ENCODE measurements at regions not wholly inside any gene's neighbourhood (a gene's known extent, or its start where the extent isn't known, plus 50 kb on each side); places are given as distances from the start of the nearest gene placed in this dataset.

DNA sequence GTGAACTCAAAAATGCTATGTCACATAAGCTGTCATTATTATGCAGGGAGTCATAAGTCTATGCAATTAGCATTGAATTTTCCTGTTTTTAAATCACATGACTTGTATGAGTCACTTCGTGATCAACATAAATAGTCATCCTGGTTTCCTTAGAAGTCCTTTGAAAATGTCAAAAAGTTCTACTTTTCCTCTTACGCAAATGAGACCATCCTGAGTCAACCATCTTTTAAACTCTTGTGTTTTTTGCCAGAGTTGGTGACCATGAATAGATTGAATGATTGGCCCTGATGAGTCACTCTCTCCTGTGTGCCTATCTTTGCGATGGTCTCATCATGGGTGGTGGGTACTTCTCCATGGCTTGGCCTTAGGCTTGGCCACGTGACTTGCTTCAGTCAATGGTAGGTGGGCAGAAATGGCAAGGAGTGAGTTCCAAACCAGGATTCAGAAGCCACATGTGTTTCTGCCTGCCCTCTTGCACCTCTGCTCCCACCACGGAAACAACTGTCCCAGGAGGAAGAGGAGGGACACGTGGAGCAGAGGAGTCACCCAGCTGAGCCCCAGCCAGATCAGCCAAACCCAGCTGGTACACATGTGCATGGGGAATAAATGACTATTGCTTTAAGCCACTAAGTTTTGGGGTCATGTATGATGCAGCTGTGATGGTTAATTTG lies 123.5 kb upstream of the CACNA1A start:
- TF ChIP-seq, protein P1, sequence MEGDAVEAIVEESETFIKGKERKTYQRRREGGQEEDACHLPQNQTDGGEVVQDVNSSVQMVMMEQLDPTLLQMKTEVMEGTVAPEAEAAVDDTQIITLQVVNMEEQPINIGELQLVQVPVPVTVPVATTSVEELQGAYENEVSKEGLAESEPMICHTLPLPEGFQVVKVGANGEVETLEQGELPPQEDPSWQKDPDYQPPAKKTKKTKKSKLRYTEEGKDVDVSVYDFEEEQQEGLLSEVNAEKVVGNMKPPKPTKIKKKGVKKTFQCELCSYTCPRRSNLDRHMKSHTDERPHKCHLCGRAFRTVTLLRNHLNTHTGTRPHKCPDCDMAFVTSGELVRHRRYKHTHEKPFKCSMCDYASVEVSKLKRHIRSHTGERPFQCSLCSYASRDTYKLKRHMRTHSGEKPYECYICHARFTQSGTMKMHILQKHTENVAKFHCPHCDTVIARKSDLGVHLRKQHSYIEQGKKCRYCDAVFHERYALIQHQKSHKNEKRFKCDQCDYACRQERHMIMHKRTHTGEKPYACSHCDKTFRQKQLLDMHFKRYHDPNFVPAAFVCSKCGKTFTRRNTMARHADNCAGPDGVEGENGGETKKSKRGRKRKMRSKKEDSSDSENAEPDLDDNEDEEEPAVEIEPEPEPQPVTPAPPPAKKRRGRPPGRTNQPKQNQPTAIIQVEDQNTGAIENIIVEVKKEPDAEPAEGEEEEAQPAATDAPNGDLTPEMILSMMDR (conservative IDR thresholded peaks at IDR 0.05; ENCODE audit: low read depth, low read length), result no peak
- TF ChIP-seq EZH2 (IDR thresholded peaks at IDR 0.05; ENCODE audit: borderline replicate concordance, low read depth, low read length, poor library complexity, severe bottlenecking), result no peak
